ENCODE measurements at regions not wholly inside any gene's neighbourhood (a gene's known extent, or its start where the extent isn't known, plus 50 kb on each side); places are given as distances from the start of the nearest gene placed in this dataset.
"Not testable (repeated sequence)": the region's sequence is repeated elsewhere in the genome, so short reads cannot be mapped to it uniquely, and the experiment has no call there.

GRCh38 chr14:105595346-105595745, 69.0 kb downstream of the TMEM121 start:
- ATAC-seq (ENCODE audit: low read depth); CTCF ChIA-PET: not testable (repeated sequence)
- peak; percentile 19 for DNase-seq

GRCh38 chr14:105596374-105596773, 70.0 kb downstream of the TMEM121 start:
- H3K79me2 ChIP-seq (ENCODE audit: control insufficient read depth, insufficient read depth, low read length); intact Hi-C loops (cut with micrococcal nuclease); H3K4me1 Mint-ChIP-seq; ATAC-seq (ENCODE audit: low read depth); POLR2A ChIA-PET; H3K9me3 Mint-ChIP-seq (ENCODE audit: insufficient read depth); H3K27ac ChIP-seq (ENCODE audit: low read length in 2 of 2); H4K20me1 ChIP-seq (ENCODE audit: control insufficient read depth, insufficient read depth, low read length, poor library complexity, severe bottlenecking); CTCF ChIA-PET; H3K4me3 ChIP-seq (ENCODE audit: control extremely low read depth in 1 of 5, extremely low read depth in 1 of 5, insufficient read depth in 1 of 5, low read depth in 2 of 5, low read length in 4 of 5); H3K27me3 Mint-ChIP-seq; H3K4me3 Mint-ChIP-seq; H3K4me2 ChIP-seq (replicated peaks; ENCODE audit: low read depth, low read length, poor library complexity, severe bottlenecking); H3K4me1 ChIP-seq (ENCODE audit: control insufficient read depth in 2 of 2, insufficient read depth in 2 of 2, low read length in 2 of 2); H3K36me3 ChIP-seq (replicated peaks in 1 of 2; ENCODE audit: control extremely low read depth in 1 of 2, control insufficient read depth in 1 of 2, extremely low read depth in 1 of 2, insufficient read depth in 2 of 2, low read length in 1 of 2); H3K9ac ChIP-seq (ENCODE audit: low read length); H2AFZ ChIP-seq (ENCODE audit: insufficient read depth, low read depth, low read length, poor library complexity, severe bottlenecking); H3K27ac Mint-ChIP-seq; H3K27me3 ChIP-seq (replicated peaks in 1 of 4; ENCODE audit: control extremely low read depth in 1 of 4, control insufficient read depth in 3 of 4, insufficient read depth in 4 of 4, low read length in 3 of 4): not testable (repeated sequence)
- peaks cover 0 to 11% (median 0%) of the 10 kb centered on the region in 3 donors for H3K9me3 ChIP-seq (ENCODE audit: control extremely low read depth in 1 of 3, control insufficient read depth in 2 of 3, insufficient read depth in 1 of 3, low read length in 2 of 3)
- no CpG with 5 or more reads among the region's 6 CpGs for WGBS (ENCODE audit: insufficient coverage)
- peak; percentile 14 for DNase-seq

More at GRCh38 chr14:105595346-105595745, 69.0 kb downstream of the TMEM121 start:
- H3K9ac ChIP-seq (ENCODE audit: low read length); H3K9me3 Mint-ChIP-seq (ENCODE audit: insufficient read depth); H3K27ac ChIP-seq (ENCODE audit: low read length in 2 of 2); H3K27me3 Mint-ChIP-seq; H2AFZ ChIP-seq (ENCODE audit: insufficient read depth, low read depth, low read length, poor library complexity, severe bottlenecking); H3K79me2 ChIP-seq (ENCODE audit: control insufficient read depth, insufficient read depth, low read length); H4K20me1 ChIP-seq (ENCODE audit: control insufficient read depth, insufficient read depth, low read length, poor library complexity, severe bottlenecking); H3K4me2 ChIP-seq (replicated peaks; ENCODE audit: low read depth, low read length, poor library complexity, severe bottlenecking); POLR2A ChIA-PET; intact Hi-C loops (cut with micrococcal nuclease); H3K27me3 ChIP-seq (replicated peaks in 1 of 4; ENCODE audit: control extremely low read depth in 1 of 4, control insufficient read depth in 3 of 4, insufficient read depth in 4 of 4, low read length in 3 of 4); H3K4me1 Mint-ChIP-seq; H3K4me3 ChIP-seq (ENCODE audit: control extremely low read depth in 1 of 5, extremely low read depth in 1 of 5, insufficient read depth in 1 of 5, low read depth in 2 of 5, low read length in 4 of 5); H3K4me1 ChIP-seq (ENCODE audit: control insufficient read depth in 2 of 2, insufficient read depth in 2 of 2, low read length in 2 of 2); H3K4me3 Mint-ChIP-seq; H3K36me3 ChIP-seq (replicated peaks in 1 of 2; ENCODE audit: control extremely low read depth in 1 of 2, control insufficient read depth in 1 of 2, extremely low read depth in 1 of 2, insufficient read depth in 2 of 2, low read length in 1 of 2): not testable (repeated sequence)
- no CpG with 5 or more reads among the region's 21 CpGs for WGBS (ENCODE audit: insufficient coverage)
- peak overlapping the region; percentile 26 for H3K27ac Mint-ChIP-seq
- peaks cover 0 to 11% (median 0%) of the 10 kb centered on the region in 3 donors for H3K9me3 ChIP-seq (ENCODE audit: control extremely low read depth in 1 of 3, control insufficient read depth in 2 of 3, insufficient read depth in 1 of 3, low read length in 2 of 3)

DNA sequence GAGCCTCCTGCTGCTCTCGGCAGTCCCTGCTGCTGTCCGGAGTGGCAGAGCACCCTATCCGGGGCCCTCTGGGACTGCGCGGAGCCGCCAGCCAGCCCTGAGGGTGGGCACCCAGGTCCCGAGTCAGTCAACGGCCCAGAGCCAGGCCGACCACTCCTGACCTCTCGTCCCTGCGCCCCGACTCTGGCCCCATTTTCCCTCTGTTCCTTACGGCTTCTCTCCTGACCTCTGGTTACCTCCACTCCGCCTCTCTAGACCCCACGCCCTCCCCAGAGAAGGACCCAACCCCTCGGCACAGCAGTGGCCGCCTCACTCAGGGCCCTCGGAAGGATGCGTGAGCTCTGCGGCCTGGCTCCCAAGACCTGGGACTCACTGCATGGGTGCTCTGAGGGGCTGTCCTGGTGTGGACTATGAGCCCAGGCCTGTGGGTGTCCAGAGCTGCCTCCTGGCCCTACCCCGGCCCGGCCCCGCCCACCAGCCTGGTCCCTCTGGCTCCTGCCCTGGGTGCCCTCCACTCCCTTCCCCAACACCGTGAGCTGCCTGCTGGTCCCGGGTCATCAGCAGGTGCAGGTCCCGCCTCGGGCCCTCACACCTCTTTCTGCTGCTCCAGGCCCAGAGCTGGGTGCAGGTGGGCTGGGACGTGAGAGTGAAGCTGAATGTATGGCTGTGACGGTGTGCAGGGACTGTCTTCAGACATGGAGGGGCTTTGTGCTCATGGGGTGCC, 71.8 kb downstream of the TMEM121 start:
- WGBS (ENCODE audit: insufficient coverage): 98% methylated on average over 7 of the region's 29 CpGs
- H3K36me3 ChIP-seq (replicated peaks in 1 of 2; ENCODE audit: control extremely low read depth in 1 of 2, control insufficient read depth in 1 of 2, extremely low read depth in 1 of 2, insufficient read depth in 2 of 2, low read length in 1 of 2); H3K27me3 Mint-ChIP-seq; H3K27ac Mint-ChIP-seq; H3K27ac ChIP-seq (ENCODE audit: low read length in 2 of 2); H3K4me1 Mint-ChIP-seq; H3K4me3 ChIP-seq (ENCODE audit: control extremely low read depth in 1 of 5, extremely low read depth in 1 of 5, insufficient read depth in 1 of 5, low read depth in 2 of 5, low read length in 4 of 5); CTCF ChIA-PET; H3K9ac ChIP-seq (ENCODE audit: low read length); H2AFZ ChIP-seq (ENCODE audit: insufficient read depth, low read depth, low read length, poor library complexity, severe bottlenecking); H4K20me1 ChIP-seq (ENCODE audit: control insufficient read depth, insufficient read depth, low read length, poor library complexity, severe bottlenecking); H3K27me3 ChIP-seq (replicated peaks in 1 of 4; ENCODE audit: control extremely low read depth in 1 of 4, control insufficient read depth in 3 of 4, insufficient read depth in 4 of 4, low read length in 3 of 4); H3K4me2 ChIP-seq (replicated peaks; ENCODE audit: low read depth, low read length, poor library complexity, severe bottlenecking); H3K9me3 ChIP-seq (ENCODE audit: control extremely low read depth in 1 of 3, control insufficient read depth in 2 of 3, insufficient read depth in 1 of 3, low read length in 2 of 3); H3K9me3 Mint-ChIP-seq (ENCODE audit: insufficient read depth); H3K79me2 ChIP-seq (ENCODE audit: control insufficient read depth, insufficient read depth, low read length); intact Hi-C loops (cut with micrococcal nuclease); POLR2A ChIA-PET; H3K4me3 Mint-ChIP-seq; ATAC-seq (ENCODE audit: low read depth): not testable (repeated sequence)
- peaks cover 0 to 12% of the 10 kb centered on the region in 2 donors for H3K4me1 ChIP-seq (ENCODE audit: control insufficient read depth in 2 of 2, insufficient read depth in 2 of 2, low read length in 2 of 2)
- peak; percentile 8 for DNase-seq

DNA sequence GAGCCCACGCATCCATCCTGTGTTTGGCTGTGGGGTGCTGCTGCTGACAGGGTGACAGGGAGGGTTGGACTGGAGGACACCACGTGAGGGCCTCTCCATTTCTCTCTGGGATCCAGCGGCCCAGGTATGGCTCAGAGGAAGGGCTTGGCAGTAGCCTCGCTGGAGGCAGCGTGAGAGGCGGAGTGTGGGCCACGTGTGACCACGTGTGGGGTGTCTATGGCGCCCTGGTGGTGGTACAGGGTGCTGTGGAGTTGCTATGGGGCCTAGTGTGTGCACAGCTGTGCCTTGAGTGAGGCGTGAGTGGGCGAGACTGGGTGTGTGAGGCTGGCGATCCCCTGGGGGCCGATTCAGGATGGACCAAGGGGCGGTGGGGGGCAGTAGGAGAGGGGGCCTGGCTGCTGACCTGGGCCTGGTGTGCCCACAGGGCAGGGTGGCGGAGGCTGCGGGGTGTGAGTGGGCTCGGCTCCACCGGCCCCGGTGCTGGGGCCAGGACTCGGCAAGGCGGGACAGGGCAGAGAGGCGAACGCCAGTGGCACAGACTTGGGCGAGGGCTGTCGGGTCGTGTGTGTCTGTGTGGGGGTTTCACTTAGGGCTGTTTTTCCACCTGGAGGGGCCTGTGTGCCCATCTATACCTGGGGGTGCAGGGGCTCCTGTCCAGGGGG, 72.7 kb downstream of the TMEM121 start:
- H3K79me2 ChIP-seq (ENCODE audit: control insufficient read depth, insufficient read depth, low read length); CTCF ChIA-PET; H4K20me1 ChIP-seq (ENCODE audit: control insufficient read depth, insufficient read depth, low read length, poor library complexity, severe bottlenecking); H3K4me3 Mint-ChIP-seq; H3K9me3 ChIP-seq (ENCODE audit: control extremely low read depth in 1 of 3, control insufficient read depth in 2 of 3, insufficient read depth in 1 of 3, low read length in 2 of 3); H3K36me3 ChIP-seq (replicated peaks in 1 of 2; ENCODE audit: control extremely low read depth in 1 of 2, control insufficient read depth in 1 of 2, extremely low read depth in 1 of 2, insufficient read depth in 2 of 2, low read length in 1 of 2); H3K27me3 ChIP-seq (replicated peaks in 1 of 4; ENCODE audit: control extremely low read depth in 1 of 4, control insufficient read depth in 3 of 4, insufficient read depth in 4 of 4, low read length in 3 of 4); H3K27ac ChIP-seq (ENCODE audit: low read length in 2 of 2); H3K9ac ChIP-seq (ENCODE audit: low read length); intact Hi-C loops (cut with micrococcal nuclease); H3K27me3 Mint-ChIP-seq; H2AFZ ChIP-seq (ENCODE audit: insufficient read depth, low read depth, low read length, poor library complexity, severe bottlenecking); ATAC-seq (ENCODE audit: low read depth); H3K4me2 ChIP-seq (replicated peaks; ENCODE audit: low read depth, low read length, poor library complexity, severe bottlenecking); H3K4me3 ChIP-seq (ENCODE audit: control extremely low read depth in 1 of 5, extremely low read depth in 1 of 5, insufficient read depth in 1 of 5, low read depth in 2 of 5, low read length in 4 of 5); POLR2A ChIA-PET; H3K9me3 Mint-ChIP-seq (ENCODE audit: insufficient read depth): not testable (repeated sequence)
- H3K4me1 Mint-ChIP-seq: peaks cover 10% of the 10 kb centered on the region
- WGBS (ENCODE audit: insufficient coverage): 93% methylated on average over 13 of the region's 26 CpGs
- DNase-seq: peak; percentile 15
- peak overlapping the region; percentile 15 for H3K27ac Mint-ChIP-seq
- H3K4me1 ChIP-seq (ENCODE audit: control insufficient read depth in 2 of 2, insufficient read depth in 2 of 2, low read length in 2 of 2): peaks cover 0 to 17% of the 10 kb centered on the region in 2 donors
